Breast epithelium (tissue), 4 donors: ENCODE measurements at regions not wholly inside any gene's neighbourhood (a gene's known extent, or its start where the extent isn't known, plus 50 kb on each side); places are given as distances from the start of the nearest gene placed in this dataset.

Experiments used
- DNase-seq, 2 donors: peaks; one replicate each; pipeline ENCODE4 v3.0.0-alpha.2; 2019; ENCODE audit warnings: low spot score in 2 of 2
- H3K27ac ChIP-seq, 2 donors: fragments of 200-600 bp; sonication (generic) in 1 of 2; one replicate each; pipeline ENCODE4 v1.5.1; 2016 to 2019; ENCODE audit warnings: mild to moderate bottlenecking in 1 of 2
- H3K27me3 ChIP-seq, 2 donors: fragments of 200-600 bp; sonication (generic) in 1 of 2; one replicate each; pipeline versions ENCODE4 v1.5.1 to v1.6.0; 2017 to 2019; ENCODE audit warnings: control low read depth in 1 of 2, mild to moderate bottlenecking in 1 of 2
- H3K36me3 ChIP-seq: fragments of 200-600 bp; one replicate; pipeline ENCODE4 v1.5.1; 2019
- H3K4me1 ChIP-seq, 2 donors: fragments of 200-600 bp; sonication (generic); one replicate each; pipeline ENCODE4 v1.5.1; 2016 to 2019; ENCODE audit warnings: control low read depth in 1 of 2
- H3K4me3 ChIP-seq, 3 donors: fragments of 200-600 bp; sonication (generic); 1 replicate in 2 of 3; 2 replicates in 1 of 3; pipeline ENCODE4 v1.5.1; 2016 to 2019; ENCODE audit warnings: mild to moderate bottlenecking in 3 of 3, moderate library complexity in 2 of 3
- H3K9me3 ChIP-seq, 2 donors: fragments of 200-600 bp; sonication (generic) in 1 of 2; one replicate each; pipeline ENCODE4 v1.5.1; 2016 to 2019; ENCODE audit warnings: control low read depth in 1 of 2
- POLR2A ChIP-seq: fragments of 450-650 bp; IDR thresholded peaks from one replicate; pipeline ENCODE4 v1.6.1; 2016; ENCODE audit warnings: antibody characterized with exemption, mild to moderate bottlenecking, moderate library complexity
- POLR2AphosphoS5 ChIP-seq, 3 donors: sonication (generic); formaldehyde crosslinking; IDR thresholded peaks; one replicate each; pipeline ENCODE4 v1.6.1; 2017; ENCODE audit warnings: antibody characterized with exemption in 3 of 3
- intact Hi-C: fragments of 100-400 bp; cut with DNase I; formaldehyde crosslinking; loops from one replicate; pipeline ENCODE4 v1.15.1; 2023; ENCODE audit warnings: low total_unique reads
- TF ChIP-seq, protein P1 (sequence below), 3 donors: fragments of 450-650 bp; IDR thresholded peaks; one replicate each; pipeline ENCODE4 v1.5.1; 2016 to 2017; ENCODE audit warnings: antibody characterized with exemption in 3 of 3, mild to moderate bottlenecking in 3 of 3, moderate library complexity in 3 of 3

DNA sequence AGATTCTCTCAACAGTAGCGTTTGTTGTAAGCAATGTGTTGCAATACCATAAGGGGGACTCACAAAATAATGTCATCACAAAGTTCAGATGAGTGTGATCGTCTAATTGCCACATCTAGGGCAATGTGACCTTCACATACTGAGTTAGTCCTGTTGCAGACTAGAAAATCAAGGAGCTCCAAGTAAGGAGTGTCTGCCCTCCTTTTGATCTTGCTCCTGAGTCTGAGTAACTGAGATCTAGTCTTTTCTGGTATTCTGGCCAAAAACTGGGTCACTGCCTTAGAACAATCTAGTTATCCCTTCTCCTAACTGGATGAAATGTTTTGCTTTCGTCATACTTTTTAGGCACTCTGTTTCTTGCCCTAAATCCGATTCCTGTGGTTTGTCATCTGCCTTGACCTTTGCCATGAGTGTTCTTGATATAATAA is 712.1 kb downstream of the CDH11 start:
- TF ChIP-seq, protein P1, sequence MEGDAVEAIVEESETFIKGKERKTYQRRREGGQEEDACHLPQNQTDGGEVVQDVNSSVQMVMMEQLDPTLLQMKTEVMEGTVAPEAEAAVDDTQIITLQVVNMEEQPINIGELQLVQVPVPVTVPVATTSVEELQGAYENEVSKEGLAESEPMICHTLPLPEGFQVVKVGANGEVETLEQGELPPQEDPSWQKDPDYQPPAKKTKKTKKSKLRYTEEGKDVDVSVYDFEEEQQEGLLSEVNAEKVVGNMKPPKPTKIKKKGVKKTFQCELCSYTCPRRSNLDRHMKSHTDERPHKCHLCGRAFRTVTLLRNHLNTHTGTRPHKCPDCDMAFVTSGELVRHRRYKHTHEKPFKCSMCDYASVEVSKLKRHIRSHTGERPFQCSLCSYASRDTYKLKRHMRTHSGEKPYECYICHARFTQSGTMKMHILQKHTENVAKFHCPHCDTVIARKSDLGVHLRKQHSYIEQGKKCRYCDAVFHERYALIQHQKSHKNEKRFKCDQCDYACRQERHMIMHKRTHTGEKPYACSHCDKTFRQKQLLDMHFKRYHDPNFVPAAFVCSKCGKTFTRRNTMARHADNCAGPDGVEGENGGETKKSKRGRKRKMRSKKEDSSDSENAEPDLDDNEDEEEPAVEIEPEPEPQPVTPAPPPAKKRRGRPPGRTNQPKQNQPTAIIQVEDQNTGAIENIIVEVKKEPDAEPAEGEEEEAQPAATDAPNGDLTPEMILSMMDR (IDR thresholded peaks at IDR 0.05) = no peak
- peak overlapping the region; percentile 38 to 60 for H3K27ac ChIP-seq
- DNase-seq = no peak
- no peak overlapping the region for H3K4me3 ChIP-seq
- intact Hi-C loops = no loop called here
- no peaks in the 10 kb centered on the region for H3K27me3 ChIP-seq
- H3K4me1 ChIP-seq = no peaks in the 10 kb centered on the region
- H3K36me3 ChIP-seq = no peaks in the 10 kb centered on the region
- H3K9me3 ChIP-seq = no peaks in the 10 kb centered on the region

DNA sequence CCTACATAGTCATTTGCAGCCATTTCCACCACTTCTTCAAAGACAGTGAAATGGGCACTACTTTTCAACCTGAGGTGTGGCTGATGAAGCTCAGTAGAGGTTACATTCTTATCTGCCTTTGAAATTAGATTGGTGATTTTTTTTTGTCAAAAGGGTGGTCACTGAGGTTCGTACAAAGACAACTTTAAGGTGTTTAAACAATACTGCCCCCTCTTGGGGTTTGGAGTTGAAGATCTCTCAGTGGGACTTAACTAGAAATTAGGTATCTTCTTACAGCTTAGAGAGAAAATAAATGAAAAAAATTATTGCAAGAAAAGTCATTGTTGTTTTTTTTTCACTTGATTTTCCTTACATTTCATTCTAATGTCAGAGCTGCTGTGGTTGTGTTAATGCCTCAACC is 713.2 kb downstream of the CDH11 start:
- no peak for TF ChIP-seq POLR2AphosphoS5 (IDR thresholded peaks at IDR 0.05)
- TF ChIP-seq, protein P1 (IDR thresholded peaks at IDR 0.05) = no peak
- no peak for TF ChIP-seq POLR2A
- intact Hi-C loops = no loop called here
- H3K4me1 ChIP-seq = no peaks in the 10 kb centered on the region
- H3K27me3 ChIP-seq = no peaks in the 10 kb centered on the region
- no peaks in the 10 kb centered on the region for H3K36me3 ChIP-seq
- H3K27ac ChIP-seq = no peak overlapping the region
- H3K4me3 ChIP-seq = no peak overlapping the region
- H3K9me3 ChIP-seq = no peaks in the 10 kb centered on the region
- no peak for DNase-seq

DNA sequence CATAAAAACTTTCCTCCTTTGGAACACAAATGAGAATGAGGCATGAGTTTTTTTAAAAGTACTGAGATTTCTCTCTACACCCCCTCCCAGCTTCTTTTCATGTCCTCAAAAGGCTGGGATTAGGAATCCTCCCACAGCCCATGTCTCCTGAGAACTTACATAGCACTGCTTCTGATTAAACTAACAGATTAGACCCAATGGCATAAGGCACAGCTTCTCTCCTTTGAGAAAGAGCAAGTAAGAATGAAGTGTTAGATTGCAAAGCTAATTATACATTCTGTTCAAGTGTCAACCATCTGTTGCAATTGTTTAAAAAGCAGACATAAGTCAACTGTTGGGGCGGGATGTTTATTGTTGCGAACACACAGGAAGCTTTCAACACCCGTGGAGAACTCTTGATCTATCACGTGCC is 715.1 kb downstream of the CDH11 start:
- Histone ChIP-seq H3K9me3 (no peaks in the 10 kb centered on the region), H3K27me3 (no peaks in the 10 kb centered on the region), H3K4me1 (no peaks in the 10 kb centered on the region), H3K27ac (no peak overlapping the region), H3K36me3 (no peaks in the 10 kb centered on the region), H3K4me3 (no peak overlapping the region)
- DNase-seq = no peak
- TF ChIP-seq POLR2A (no peak), POLR2AphosphoS5 (IDR thresholded peaks at IDR 0.05) (no peak)
- TF ChIP-seq, protein P1 (IDR thresholded peaks at IDR 0.05) = no peak
- intact Hi-C loops = no loop called here

DNA sequence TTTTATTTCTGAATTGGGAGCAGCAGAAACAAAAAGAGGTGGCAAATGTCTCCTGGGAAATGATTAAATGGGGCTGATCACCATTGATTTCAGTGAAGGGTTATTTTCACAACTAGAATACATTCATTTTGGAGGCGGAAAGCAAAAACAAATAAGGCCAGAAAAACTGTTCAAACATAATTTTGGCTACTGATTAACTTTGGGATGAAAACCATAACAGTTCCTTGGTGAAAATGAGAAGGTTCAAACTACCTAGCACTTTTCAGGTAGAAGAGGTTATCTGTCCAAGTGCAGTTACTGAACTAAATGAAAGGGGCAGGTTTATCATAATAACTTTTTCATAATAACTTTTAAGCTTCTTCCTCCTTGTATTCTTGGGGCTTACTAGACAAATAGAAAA is 718.5 kb downstream of the CDH11 start:
- TF ChIP-seq, protein P1 (IDR thresholded peaks at IDR 0.05) = no peak
- TF ChIP-seq POLR2AphosphoS5 (IDR thresholded peaks at IDR 0.05) = no peak
- no peak for TF ChIP-seq POLR2A
- DNase-seq = no peak

DNA sequence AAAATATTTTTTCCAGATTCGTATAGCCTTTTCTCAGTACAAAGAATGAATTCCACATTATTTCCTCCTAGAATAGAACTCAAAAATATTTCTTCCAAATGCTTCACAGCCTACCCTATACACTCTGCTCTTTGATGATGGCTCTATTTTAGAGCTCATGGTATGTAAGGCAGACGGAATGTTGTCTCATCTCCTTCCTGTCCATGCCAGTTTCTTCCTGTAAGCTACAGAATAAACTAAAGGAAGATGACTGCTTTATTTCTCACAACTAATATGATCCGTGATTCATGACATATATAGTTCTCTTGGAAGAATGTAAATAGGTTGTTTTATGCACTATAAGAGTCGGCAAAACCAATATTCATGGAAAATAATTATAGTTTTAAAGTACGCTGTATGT is 723.1 kb downstream of the CDH11 start:
- no peak for TF ChIP-seq POLR2A
- TF ChIP-seq, protein P1 (IDR thresholded peaks at IDR 0.05) = no peak
- TF ChIP-seq POLR2AphosphoS5 (IDR thresholded peaks at IDR 0.05) = no peak
- H3K27me3 ChIP-seq = no peaks in the 10 kb centered on the region
- H3K4me3 ChIP-seq = no peak overlapping the region
- H3K9me3 ChIP-seq = no peaks in the 10 kb centered on the region
- no peak overlapping the region for H3K27ac ChIP-seq
- no peaks in the 10 kb centered on the region for H3K36me3 ChIP-seq
- no peak for DNase-seq
- H3K4me1 ChIP-seq = no peaks in the 10 kb centered on the region
- intact Hi-C loops = no loop called here

More for the DNA sequence above, 718.5 kb downstream of the CDH11 start:
- Histone ChIP-seq H3K27ac (no peak overlapping the region), H3K27me3 (no peaks in the 10 kb centered on the region), H3K9me3 (no peaks in the 10 kb centered on the region), H3K4me3 (no peak overlapping the region), H3K4me1 (no peaks in the 10 kb centered on the region), H3K36me3 (no peaks in the 10 kb centered on the region)
- intact Hi-C loops = no loop called here
